ENCODE measurements at regions not wholly inside any gene's neighbourhood (a gene's known extent, or its start where the extent isn't known, plus 50 kb on each side); places are given as distances from the start of the nearest gene placed in this dataset.

- no peaks in the 10 kb centered on the region for H3K79me2 ChIP-seq (ENCODE audit: control insufficient read depth, insufficient read depth, low read length)
- ChIA-PET RAD21 (ENCODE audit: unreplicated experiment) (interaction anchor here (0.9 to 2.9 kb wide), 7 partner anchors 14 to 398 kb away, joined by 3 to 39 read pairs (median 5); no protein-coding TSS in a partner anchor), SMC1A (ENCODE audit: uncharacterized antibody, unreplicated experiment) (interaction anchor here (0.8 to 3.2 kb wide), 15 partner anchors 11 to 393 kb away, joined by 3 to 37 read pairs (median 4); no protein-coding TSS in a partner anchor), CTCF (interaction anchor here (0.7 to 6.7 kb wide), 25 partner anchors 9 to 993 kb away, joined by 3 to 118 read pairs (median 3); no protein-coding TSS in a partner anchor), POLR2A (no interaction called here)
- in situ Hi-C loops (cut with MboI) = loop anchor here (5.0 kb wide), 1 partner anchor 171 kb away; no protein-coding TSS in a partner anchor
- ATAC-seq = peak; percentile 88
- no peak overlapping the region for H3K9ac ChIP-seq (ENCODE audit: control insufficient read depth, insufficient read depth, low read length)
- H3K27me3 ChIP-seq (replicated peaks in 1 of 2; ENCODE audit: control insufficient read depth in 2 of 2, insufficient read depth in 2 of 2, low read length in 1 of 2) = no peaks in the 10 kb centered on the region
- H2AFZ ChIP-seq (ENCODE audit: control insufficient read depth, low read depth, low read length) = no peak overlapping the region
- no peak overlapping the region for H3K4me3 ChIP-seq
- FAIRE-seq = peak; percentile 93
- DNase-seq (ENCODE audit: low read depth, low spot score) = peak; percentile 21
- no peak overlapping the region for H3K4me2 ChIP-seq (ENCODE audit: control insufficient read depth, insufficient read depth)
- WGBS (ENCODE audit: insufficient coverage, insufficient replicate concordance, low lambda C conversion rate, missing lambda C conversion rate) = 0% methylated on average over 1 of the region's 1 CpG
- no peaks in the 10 kb centered on the region for H3K4me1 ChIP-seq (ENCODE audit: control insufficient read depth, insufficient read depth, low read length)
- no peaks in the 10 kb centered on the region for H3K9me3 ChIP-seq (replicated peaks; ENCODE audit: control insufficient read depth, insufficient read depth, low read length)
- H4K20me1 ChIP-seq (ENCODE audit: control insufficient read depth, insufficient read depth) = no peaks in the 10 kb centered on the region
- no peaks in the 10 kb centered on the region for H3K36me3 ChIP-seq (ENCODE audit: control insufficient read depth in 2 of 2, insufficient read depth in 2 of 2, low read length in 1 of 2)
- no TSS peak for BruUV-seq (replicated peaks)
- intact Hi-C loops (cut with micrococcal nuclease; ENCODE audit: unreplicated experiment) = loop anchor here (1.0 kb wide), 3 partner anchors 170 to 390 kb away; no protein-coding TSS in a partner anchor
- H3K27ac ChIP-seq (ENCODE audit: control insufficient read depth, insufficient read depth) = no peak overlapping the region
- TF ChIP-seq GABPA (IDR thresholded peaks at IDR 0.05; ENCODE audit: low read depth) = no peak
- TF ChIP-seq BHLHE40 (IDR thresholded peaks at IDR 0.05; ENCODE audit: borderline replicate concordance in 1 of 2, low read depth in 2 of 2, low read length in 1 of 2) = peak; percentile 16 to 61; a peak in 3 of 4 replicates
- TF ChIP-seq RAD21 (IDR thresholded peaks at IDR 0.05; ENCODE audit: insufficient read depth, low read depth, low read length) = peak; percentile 99
- no peak for TF ChIP-seq BACH1 (IDR thresholded peaks at IDR 0.05; ENCODE audit: borderline replicate concordance)
- no peak for TF ChIP-seq EED (IDR thresholded peaks at IDR 0.05; ENCODE audit: low read depth)
- TF ChIP-seq ZSCAN29 (IDR thresholded peaks at IDR 0.05) = no peak
- no peak for TF ChIP-seq YY1 (IDR thresholded peaks at IDR 0.05; ENCODE audit: low read depth, low read length)
- TF ChIP-seq RUNX3 (IDR thresholded peaks at IDR 0.05; ENCODE audit: low read length) = no peak
- no peak for TF ChIP-seq ESRRA (IDR thresholded peaks at IDR 0.05; ENCODE audit: low read length)
- no peak for TF ChIP-seq CREM (IDR thresholded peaks at IDR 0.05; ENCODE audit: low read depth)
- TF ChIP-seq SMAD1 (IDR thresholded peaks at IDR 0.05; ENCODE audit: low read depth, partially characterized antibody) = no peak
- TF ChIP-seq SIX5 (IDR thresholded peaks at IDR 0.05; ENCODE audit: low read depth, low read length, severe bottlenecking) = no peak
- no peak for TF ChIP-seq E2F4 (IDR thresholded peaks at IDR 0.05; ENCODE audit: low read depth, low read length)
- TF ChIP-seq MYC (IDR thresholded peaks at IDR 0.05; ENCODE audit: insufficient read depth, insufficient read length, insufficient replicate concordance, low read length, severe bottlenecking) = no peak
- TF ChIP-seq ZNF24 (IDR thresholded peaks at IDR 0.05) = peak; percentile 50; the same call in 1 of the 2 replicates
- no peak for TF ChIP-seq SPI1 (IDR thresholded peaks at IDR 0.05; ENCODE audit: borderline replicate concordance, insufficient read depth, low read depth, low read length)
- no peak for TF ChIP-seq IKZF1 (conservative IDR thresholded peaks at IDR 0.05)
- no peak for TF ChIP-seq NFYB (IDR thresholded peaks at IDR 0.05; ENCODE audit: insufficient read depth, low read depth, low read length)
- TF ChIP-seq NRF1 (conservative IDR thresholded peaks at IDR 0.05; ENCODE audit: low read depth, low read length) = no peak
- TF ChIP-seq PAX5 (IDR thresholded peaks at IDR 0.05; ENCODE audit: borderline replicate concordance, low read depth, low read length) = no peak
- TF ChIP-seq CTCF (IDR thresholded peaks at IDR 0.05 in 2 of 3, conservative IDR thresholded peaks at IDR 0.05 in 1 of 3; ENCODE audit: control insufficient read depth in 2 of 3, extremely low read depth in 1 of 3, insufficient read depth in 1 of 3, low read depth in 3 of 3, low read length in 3 of 3) = peak; percentile 84 to 93 (median 86)
- peak; percentile 97 for TF ChIP-seq SMC3 (IDR thresholded peaks at IDR 0.05; ENCODE audit: borderline replicate concordance, low read length)
- TF ChIP-seq ZNF384 (IDR thresholded peaks at IDR 0.05; ENCODE audit: borderline replicate concordance, low read depth, low read length) = no peak
- no peak for TF ChIP-seq TCF12 (IDR thresholded peaks at IDR 0.05; ENCODE audit: low read depth, low read length)
These were observed 62.0 kb upstream of the OSBPL8 start for GRCh38 chr12:76621582-76622024.
